ENCODE measurements at regions not wholly inside any gene's neighbourhood (a gene's known extent, or its start where the extent isn't known, plus 50 kb on each side); places are given as distances from the start of the nearest gene placed in this dataset.
A peak's percentile ranks its signal among the peaks of the same experiment; 100 is the strongest.

DNA sequence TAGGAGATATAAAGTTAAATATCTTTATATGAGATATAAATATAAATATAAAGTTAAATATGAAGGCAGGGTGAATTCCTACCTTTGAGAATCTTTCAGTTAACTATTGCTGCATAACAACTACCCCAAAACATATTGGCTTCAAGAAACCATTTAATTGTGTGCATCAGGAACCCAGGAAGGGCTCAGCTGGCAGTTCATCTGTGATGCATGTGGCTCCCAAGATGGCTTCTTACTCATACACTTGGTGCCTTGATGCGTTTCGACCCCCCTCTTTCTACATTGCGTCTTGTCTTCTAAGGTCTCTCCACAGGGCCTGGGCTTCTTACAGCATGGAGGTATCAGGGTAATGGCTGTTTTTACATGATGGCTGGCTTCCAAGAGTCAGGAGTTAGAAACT lies 253.9 kb upstream of the CRY1 start:
- no peak for DNase-seq (ENCODE audit: low read depth in 2 of 2)

DNA sequence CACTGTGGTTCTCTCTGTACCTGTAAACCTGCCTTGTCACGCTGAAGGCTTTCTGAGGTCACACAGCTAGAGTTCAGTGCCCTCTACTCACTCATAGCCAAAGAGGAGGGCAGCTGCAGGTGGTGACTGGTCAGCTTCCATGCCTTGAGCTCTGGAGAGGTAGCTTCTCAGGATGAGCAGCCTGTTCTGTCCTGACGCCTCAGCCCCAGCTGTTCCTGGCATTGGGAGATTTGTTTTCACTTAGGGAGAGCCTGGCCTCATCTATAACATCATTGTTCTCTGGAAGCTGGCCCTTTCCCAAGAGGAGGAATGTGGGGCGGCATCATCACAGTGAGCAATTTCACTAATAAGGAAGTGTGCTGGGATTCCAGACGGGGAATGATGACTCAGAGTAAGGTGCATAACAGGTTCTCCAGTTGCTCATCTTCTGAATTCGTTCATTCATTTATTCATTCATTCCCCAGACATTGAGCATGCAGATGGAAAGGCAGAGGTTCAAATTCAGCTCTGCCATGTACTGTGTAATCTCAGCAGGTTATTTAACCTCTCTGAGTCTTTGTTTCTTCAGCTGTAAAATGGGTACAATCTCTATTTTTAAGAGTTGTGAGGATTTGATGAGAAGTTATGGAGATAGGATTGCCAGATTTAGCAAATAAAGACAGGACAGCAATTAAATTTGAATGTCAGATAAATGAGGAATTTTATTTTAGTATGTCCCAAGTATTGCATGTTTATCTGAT lies 255.8 kb upstream of the CRY1 start:
- no peak for DNase-seq (ENCODE audit: low read depth in 2 of 2)

DNA sequence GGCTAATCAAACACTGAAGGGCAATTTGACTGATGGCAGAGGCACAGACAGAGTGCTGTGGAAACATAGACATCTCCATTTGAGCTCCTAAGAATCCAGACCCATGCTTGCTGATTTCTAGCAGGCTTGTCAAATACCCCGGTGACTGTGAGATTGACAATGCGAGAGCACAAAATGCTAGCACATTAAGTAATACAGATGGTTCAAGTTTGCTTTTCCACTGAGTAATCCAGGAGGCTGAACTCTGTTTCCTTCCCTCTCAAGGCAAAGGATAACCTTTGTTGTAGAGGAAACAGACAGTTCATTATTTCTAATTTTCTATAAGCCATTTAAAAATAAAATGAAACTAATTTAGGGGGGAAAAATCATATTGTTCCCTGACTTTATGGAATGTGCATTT lies 256.5 kb upstream of the CRY1 start:
- DNase-seq (ENCODE audit: low read depth in 2 of 2): no peak

DNA sequence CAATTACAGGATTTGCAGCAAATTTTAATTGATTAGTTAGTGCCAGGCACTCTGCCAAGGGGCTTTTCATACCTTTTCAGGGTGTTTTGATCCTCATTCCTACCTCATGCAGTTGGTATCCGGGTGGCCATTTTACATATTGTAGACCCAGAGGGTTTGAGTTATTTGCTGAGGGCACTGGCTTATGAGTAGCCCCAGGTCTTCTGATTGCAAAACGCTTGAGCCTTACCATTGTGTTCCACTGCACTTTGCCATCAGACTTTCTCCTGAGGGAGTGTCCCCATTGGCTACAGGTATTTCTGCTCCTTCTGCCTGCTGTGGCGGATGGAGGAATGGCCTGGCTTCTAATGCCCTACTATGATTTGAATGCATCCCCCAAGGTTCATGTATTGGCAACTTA lies 257.8 kb upstream of the CRY1 start:
- no peak for DNase-seq (ENCODE audit: low read depth in 2 of 2)

DNA sequence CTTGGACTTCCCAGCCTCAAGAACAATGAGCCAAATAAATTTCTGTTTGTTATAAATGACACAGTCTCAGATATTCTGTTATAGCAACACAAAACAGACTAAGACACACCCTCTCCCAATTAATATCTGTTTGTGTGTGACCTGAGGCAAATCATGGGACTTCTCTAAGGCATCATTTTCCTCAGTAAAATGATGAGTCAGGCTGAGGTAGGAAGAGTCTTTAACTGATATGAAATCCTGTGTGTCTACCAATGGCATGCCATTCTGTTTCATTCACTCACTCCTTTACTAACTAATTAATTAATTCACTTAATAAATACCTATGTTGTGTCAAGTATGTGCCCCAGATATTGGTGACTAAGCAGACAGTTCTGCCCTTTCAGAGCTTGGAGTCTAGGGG lies 258.4 kb upstream of the CRY1 start:
- DNase-seq (ENCODE audit: low read depth in 2 of 2): no peak

DNA sequence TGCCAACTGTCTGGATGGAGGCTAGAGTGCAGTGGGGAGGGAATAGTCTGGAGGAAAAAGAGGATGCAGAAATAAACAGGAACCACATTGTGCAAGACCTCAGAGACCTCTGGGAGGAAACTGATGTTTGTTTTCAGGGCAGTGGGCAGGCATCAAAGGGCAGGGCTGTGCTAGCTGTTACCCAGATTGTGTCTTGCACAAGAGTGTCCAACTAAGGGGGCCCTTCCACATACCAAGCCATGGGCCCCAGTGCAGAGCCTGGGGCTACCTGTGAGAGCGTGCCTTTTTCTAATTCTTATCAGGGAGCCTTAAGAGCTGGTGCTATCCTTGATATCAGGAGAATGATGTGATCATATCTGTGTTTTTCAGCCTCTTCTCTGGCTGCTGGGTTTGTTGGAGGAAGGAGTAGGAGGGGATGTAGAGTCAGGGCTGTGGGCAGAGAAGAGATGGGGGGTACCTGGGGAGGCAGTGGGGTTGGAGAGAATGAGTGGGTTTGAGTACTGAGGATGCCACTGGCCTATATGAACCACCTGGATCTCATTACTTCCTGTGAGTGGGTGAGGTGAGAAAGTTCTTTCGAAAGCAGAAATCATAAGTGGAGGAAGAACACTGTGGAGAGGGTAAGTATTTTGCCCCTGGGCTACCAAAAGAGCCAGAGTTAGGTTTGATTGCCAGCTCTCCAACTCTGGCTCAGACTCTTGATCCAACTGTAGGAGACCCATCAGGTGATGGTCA lies 259.2 kb upstream of the CRY1 start:
- DNase-seq (ENCODE audit: low read depth in 2 of 2): peak in 1 of 2 donors; percentile 11

DNA sequence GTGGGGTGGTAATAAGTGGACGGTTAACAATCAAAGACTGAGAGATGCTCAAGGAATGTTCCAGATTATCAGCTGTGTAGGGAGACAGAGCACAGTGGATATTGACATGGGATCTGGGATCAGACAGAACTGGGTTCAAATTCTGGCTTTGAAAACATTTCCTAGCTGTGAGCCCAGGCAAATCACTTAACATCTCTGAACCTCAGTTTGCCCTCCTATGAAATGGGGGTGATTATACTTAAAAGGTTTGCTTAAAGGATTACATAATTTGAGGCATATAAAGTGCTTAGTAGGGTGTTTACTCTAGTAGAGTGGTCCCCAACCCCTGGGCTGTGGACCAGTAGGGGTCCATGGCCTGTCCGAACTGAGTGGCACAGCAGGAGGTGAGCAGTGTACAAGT lies 260.0 kb upstream of the CRY1 start:
- no peak for DNase-seq (ENCODE audit: low read depth in 2 of 2)

DNA sequence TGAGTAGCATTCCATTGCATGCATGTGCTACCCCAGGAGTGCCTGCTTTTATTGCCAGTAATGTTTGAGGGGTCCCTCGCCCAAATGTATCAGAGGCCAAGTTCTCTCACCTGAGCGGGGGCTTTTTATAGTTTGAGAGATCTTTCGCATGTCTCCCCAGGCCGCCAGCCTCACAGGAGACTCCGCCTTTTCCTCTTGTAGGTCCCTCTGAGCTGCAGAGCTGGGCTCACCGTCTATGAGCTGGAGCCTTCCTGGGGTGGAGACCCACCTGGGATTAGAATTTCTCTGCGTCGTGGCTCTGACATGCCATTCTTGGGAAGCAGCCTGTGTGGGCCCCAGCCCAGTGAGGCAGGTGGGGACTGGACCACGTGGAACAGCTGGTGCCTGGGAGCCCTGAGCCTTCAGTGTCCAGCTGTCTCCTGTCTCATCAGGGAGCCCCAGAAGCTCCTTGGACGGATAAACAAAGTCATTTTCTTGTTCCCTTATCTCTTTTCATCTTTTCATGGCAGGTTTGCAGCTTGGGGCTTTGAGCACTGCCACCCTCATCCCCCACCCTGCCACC lies 261.7 kb upstream of the CRY1 start:
- no peak for DNase-seq (ENCODE audit: low read depth in 2 of 2)

DNA sequence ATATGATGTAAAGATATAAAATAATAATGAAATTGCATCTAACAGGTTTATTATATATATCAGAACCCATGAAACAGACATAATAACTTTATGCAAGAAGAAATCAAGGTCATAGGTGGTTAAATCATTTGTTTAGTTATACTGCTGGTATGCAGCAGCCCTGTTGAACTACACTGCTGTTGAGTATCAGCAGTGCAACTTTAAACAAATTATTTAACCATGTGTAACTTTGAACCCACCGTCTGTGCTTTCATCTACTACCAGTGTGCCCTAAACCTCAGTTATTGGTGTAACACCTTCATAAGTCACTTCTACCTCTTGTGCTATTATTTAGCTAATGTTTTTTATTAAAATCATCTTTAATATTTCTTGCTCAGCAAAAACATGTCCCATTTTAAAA lies 262.3 kb upstream of the CRY1 start:
- no peak for DNase-seq (ENCODE audit: low read depth in 2 of 2)

DNA sequence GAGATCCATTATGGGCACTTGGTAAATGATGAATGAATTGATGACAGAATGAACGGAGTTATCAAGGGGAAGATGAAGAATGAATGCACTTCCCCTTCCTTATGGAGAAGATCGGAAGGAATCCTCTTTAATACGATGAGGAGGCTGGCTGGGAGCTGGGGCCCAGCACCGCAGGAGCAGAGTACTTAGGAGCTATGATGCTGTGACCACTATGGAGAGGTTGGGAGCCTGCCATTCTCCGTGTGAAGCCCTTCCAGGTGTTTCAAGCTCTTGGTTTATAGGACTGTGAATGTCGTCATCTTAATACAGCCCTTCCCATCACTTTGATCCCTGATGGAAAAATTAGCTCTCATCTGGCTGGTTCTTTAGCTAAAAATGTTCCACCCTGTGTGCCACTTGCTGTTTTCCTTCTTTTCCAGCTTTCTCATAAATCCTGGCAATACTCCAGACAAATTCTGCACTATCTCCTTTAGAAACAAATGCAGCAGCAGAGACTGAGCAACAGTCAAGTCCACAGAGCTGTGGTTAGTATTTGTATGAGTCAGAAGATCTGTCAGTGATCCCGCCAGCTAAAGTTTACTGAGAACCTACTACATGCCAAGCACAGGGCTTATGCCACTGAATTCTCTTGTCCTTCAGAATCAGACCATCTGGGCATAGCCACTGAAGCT lies 263.1 kb upstream of the CRY1 start:
- no peak for DNase-seq (ENCODE audit: low read depth in 2 of 2)

DNA sequence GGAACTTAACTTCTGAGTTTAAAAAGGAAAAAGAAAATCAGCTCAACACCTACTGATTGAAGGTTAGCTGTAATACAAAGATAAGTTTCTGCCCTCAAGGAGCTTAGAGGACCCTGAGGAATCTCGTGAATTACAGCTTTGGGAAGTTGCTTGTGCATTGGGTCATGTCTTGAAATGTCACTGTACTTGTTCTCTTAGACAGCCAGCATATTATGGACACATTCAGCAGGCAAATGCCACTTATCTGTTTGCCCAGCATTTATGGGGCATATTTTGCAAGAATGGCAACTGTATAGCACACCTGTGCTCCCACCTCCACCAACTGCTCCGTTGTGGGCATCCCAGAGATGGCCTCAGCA lies 263.6 kb upstream of the CRY1 start:
- DNase-seq (ENCODE audit: low read depth in 2 of 2): no peak

DNA sequence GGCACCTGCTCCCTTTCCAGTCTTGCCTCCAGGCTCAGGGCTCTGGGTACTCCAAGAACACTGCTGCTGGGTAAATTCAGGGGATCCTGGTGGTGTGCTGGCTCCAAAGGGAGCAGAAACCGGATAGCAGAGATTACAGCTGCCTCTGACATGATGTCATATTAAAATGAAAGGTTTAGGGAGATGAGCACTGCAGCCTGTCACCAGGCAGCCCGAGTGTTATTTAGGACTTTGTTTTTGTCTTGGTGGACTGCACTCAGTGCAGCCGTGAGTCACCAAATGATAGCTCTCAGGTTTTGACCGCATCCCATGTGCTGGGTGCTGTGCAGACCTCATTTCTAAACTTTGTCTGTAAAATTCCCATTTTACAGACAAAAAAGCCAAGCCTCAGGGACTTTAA lies 266.0 kb upstream of the CRY1 start:
- DNase-seq (ENCODE audit: low read depth in 2 of 2): no peak

DNA sequence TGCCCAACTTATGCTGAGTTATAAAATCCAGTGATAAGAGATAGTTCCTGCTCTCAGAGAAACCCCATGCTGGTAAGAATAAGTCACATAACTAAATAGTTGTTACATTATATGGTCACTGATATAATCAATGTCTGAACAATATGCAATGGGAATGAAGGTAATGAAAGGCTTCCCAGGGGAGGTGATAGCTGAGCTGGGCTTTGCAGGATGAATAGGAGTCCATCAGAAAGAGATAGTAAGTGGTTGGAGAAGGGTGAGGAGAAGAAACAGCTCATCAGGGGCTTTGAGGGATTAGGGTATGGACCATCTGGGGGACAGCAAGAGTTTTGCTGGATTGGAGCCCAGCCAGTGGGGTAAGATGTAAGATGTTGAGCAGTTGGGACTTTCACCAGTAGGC lies 266.7 kb upstream of the CRY1 start:
- DNase-seq (ENCODE audit: low read depth in 2 of 2): no peak

DNA sequence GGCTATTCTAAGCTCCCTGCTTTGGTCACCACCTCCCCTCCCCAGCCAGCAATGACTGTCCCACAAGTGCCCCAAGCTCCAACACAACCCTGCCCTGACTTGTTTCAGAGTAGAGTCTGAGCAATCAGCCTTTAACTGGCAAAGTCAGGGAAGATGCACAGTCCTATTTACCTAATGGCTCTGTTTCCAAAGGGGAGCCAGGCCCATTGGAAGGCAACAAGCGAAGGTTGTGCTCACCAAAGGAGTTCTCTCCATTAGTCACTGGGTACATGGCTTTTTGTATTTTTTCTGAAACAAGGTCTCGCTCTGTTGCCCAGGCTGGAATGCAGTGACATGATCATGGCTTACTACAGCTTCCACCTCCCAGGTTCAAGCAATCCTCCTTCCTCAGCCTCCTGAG lies 267.1 kb upstream of the CRY1 start:
- DNase-seq (ENCODE audit: low read depth in 2 of 2): no peak

DNA sequence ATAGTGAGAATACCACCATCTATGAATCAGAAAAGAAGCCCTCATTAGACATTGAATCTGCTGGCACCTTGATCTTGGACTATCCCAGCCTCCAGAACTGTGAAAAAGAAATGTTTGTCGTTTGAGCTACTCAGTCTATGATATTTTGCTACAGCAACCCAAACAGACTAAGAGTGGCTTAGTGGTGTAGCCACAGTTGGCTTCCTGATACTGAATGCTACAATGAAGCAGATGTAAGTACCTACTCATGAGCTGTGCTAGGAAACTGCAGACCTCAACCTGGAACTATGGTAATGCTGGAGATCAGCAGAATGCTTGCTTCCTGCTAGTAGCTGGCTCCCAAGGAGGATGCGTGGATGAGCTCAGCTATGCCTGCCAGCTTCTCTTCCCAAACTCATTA lies 268.6 kb upstream of the CRY1 start:
- DNase-seq (ENCODE audit: low read depth in 2 of 2): no peak

DNA sequence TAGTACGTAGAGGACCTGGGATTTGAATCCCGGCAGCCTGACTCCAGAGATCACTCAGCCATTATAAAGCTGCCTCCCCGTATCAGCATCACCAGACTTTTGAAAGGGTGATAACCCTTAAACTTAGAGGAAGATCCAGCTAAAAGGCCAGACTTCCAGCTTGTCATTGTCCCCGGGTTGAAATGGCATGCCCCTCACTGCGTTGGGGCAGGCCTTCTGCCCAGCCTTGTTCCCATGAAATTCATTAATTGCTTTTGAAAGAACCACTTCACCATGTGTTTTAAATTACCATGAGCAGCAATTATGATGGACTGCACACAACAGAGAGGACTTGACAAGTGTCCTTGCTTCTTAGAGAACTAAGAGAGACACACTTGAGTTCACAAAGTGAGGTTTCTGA lies 269.6 kb upstream of the CRY1 start:
- no peak for DNase-seq (ENCODE audit: low read depth in 2 of 2)

DNA sequence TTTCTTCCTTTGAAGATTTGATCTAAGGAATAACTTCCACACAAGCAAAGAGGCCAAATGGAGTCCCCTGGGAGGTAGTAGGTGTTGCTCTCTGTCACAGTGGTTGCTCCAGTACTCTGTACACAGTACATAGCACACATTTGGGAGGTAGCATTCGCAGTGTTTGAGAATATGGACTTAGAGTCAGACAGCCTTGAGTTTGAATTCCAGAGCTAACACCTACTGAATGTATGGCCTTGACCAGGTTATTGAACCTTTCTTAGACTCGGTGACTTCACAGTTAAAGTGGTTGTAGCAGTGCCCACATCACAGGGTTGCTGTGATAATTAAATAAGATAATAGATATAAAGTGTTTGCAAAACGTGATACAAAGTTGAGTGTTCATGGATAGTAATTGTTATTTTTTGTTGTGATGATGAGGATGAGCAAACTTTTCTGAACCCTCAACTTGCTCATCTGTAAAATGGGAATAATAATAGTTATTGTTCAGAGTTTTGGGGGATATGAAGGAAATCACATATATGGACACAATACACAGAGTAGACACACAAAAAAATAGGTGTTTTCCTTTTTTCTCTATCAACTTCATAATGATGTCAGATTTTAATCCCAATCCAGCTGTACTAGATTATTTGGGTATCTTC lies 271.6 kb upstream of the CRY1 start:
- no peak for DNase-seq (ENCODE audit: low read depth in 2 of 2)

DNA sequence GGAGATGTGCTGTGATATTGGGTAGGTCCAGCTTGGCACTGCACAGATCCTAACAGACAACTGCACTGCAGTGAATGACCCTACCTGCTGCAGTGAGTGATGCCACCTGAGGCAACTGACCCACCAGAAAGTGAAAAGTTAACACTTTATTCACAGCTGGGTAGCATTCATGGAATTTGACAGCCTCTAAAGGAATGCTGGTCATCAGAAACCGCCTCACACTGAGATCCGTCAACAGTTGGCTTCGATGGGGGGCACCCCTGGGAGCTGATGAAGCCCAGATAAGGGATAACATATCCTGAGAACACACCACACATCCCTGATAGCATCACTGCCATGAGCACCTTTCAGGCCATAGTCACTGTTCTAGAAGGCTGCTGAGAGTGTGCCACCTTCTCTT lies 272.4 kb upstream of the CRY1 start:
- DNase-seq (ENCODE audit: low read depth in 2 of 2): no peak

DNA sequence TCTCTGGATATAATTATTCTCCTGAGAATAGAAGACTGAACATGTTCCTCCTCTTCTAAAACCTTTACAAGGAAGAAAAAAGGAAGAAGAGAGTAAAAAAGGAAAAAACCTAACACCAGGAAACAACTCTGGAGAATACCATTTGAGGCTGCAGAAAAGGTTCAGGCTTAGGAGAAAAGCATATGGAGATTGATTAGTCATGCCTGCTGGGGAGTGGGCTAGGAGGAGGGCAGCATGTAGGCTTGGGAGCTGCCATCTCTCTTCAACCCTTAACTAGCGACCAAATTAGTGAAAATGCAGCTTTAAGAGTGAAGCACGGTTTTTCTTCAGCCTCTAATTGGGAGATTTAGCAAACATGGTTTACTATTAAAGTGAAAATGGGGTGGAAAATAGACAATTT lies 273.0 kb upstream of the CRY1 start:
- DNase-seq (ENCODE audit: low read depth in 2 of 2): no peak

DNA sequence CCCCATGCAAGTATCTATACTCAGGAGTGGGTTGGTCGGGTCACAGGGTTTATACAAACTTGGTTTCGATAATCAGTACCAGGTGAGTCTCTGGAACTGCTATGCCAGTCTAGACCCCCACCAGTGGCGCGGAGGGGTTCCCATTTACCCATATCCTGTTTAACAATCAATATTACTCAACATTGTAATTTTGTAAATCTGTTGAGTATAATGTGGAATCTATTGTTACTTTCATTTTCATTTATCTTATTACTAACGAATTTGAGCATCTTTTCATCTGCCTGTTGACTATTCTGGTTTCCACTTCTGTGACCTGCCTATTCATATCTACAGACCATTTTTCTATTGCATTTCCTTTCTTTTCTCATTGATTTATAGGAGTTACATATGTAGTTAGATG lies 275.2 kb upstream of the CRY1 start:
- peak in 1 of 2 donors; percentile 14 for DNase-seq (ENCODE audit: low read depth in 2 of 2)

DNA sequence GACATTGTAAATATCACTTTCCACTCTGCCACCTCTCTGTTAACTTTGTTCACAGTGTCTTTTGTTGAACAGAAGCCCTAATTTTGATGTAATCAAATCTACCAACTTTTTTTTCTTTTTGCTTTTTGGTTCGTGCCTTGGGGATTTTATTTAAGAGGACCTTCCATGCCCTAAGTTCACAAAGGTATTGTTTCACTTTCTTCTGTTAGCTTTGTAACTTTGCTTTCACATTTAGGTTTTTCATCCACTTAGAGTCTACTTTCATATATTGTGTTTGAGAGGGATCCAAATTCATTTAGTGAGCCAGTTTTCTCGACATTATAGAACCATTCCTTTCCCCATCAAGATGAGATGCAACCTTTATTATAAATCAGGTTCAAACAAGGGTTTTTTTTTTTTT lies 275.7 kb upstream of the CRY1 start:
- no peak for DNase-seq (ENCODE audit: low read depth in 2 of 2)

DNA sequence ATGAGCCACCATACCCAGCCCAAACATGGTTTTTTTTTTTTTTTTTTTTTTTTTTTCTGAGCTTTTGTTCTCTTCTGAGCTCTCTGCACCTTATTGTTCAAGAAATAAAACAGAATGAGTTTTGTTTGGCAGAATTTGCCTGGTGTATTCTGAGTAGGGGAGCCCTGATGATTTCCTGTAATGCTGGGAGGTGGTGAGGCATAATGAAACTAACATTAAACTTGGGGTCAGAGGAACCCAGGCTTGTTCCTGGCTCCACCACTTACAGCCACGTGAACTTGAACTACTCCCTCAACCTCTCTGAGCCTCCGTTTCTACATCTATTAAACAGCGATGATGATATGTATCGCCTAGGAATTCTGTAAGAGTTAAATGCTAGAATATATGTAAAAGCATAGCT lies 276.3 kb upstream of the CRY1 start:
- DNase-seq (ENCODE audit: low read depth in 2 of 2): no peak
